GM18508 (cell line): ENCODE measurements at regions not wholly inside any gene's neighbourhood (a gene's known extent, or its start where the extent isn't known, plus 50 kb on each side); places are given as distances from the start of the nearest gene placed in this dataset.
"Not testable (repeated sequence)": the region's sequence is repeated elsewhere in the genome, so short reads cannot be mapped to it uniquely, and the experiment has no call there.

Experiments
- ATAC-seq: cut with Tn5 transposase; IDR thresholded peaks from one replicate; pipeline ENCODE4 v1.9.1; 2021; ENCODE audit warnings: moderate number of reproducible peaks; ENCODE audit not compliant: insufficient read depth, unreplicated experiment

- ATAC-seq = no peak
Observed at GRCh38 chr4:53959343-53960120, 104.9 kb downstream of the CHIC2 start.

GRCh38 chr4:53956454-53956853 is 108.0 kb downstream of the CHIC2 start:
- no peak for ATAC-seq

- no peak for ATAC-seq
Observed at GRCh38 chr4:53956053-53956452, 108.4 kb downstream of the CHIC2 start.

GRCh38 chr4:53951414-53951813 is 113.0 kb downstream of the CHIC2 start:
- no peak for ATAC-seq

- ATAC-seq = no peak
Observed at GRCh38 chr4:53943345-53944085, 120.9 kb downstream of the CHIC2 start.

- ATAC-seq = no peak
Observed at GRCh38 chr4:53942712-53943111, 121.7 kb downstream of the CHIC2 start.

- no peak for ATAC-seq
Observed at GRCh38 chr4:53941331-53941730, 123.1 kb downstream of the CHIC2 start.

GRCh38 chr4:53939892-53940291 is 124.5 kb downstream of the CHIC2 start:
- not testable (repeated sequence) for ATAC-seq

GRCh38 chr4:53937918-53938317 is 126.5 kb downstream of the CHIC2 start:
- ATAC-seq = no peak

- no peak for ATAC-seq
Observed at GRCh38 chr4:53937327-53937726, 127.1 kb downstream of the CHIC2 start.

GRCh38 chr4:53935780-53936179 is 128.6 kb downstream of the CHIC2 start:
- ATAC-seq = no peak

- no peak for ATAC-seq
Observed at GRCh38 chr4:53932796-53933610, 131.4 kb downstream of the CHIC2 start.

- ATAC-seq = no peak
Observed at GRCh38 chr4:53931461-53931961, 132.9 kb downstream of the CHIC2 start.

- ATAC-seq = no peak
Observed at GRCh38 chr4:53929955-53930798, 134.2 kb downstream of the CHIC2 start.

- no peak for ATAC-seq
Observed at GRCh38 chr4:53929311-53929710, 135.1 kb downstream of the CHIC2 start.

GRCh38 chr4:53928825-53929224 is 135.6 kb downstream of the CHIC2 start:
- ATAC-seq = no peak

GRCh38 chr4:53925050-53925605 is 139.3 kb downstream of the CHIC2 start:
- ATAC-seq = no peak

GRCh38 chr4:53924333-53925049 is 139.9 kb downstream of the CHIC2 start:
- ATAC-seq = no peak

- ATAC-seq = no peak
Observed at GRCh38 chr4:53923921-53924320, 140.5 kb downstream of the CHIC2 start.
